Chondrocyte (in vitro differentiated cells): ENCODE measurements at regions not wholly inside any gene's neighbourhood (a gene's known extent, or its start where the extent isn't known, plus 50 kb on each side); places are given as distances from the start of the nearest gene placed in this dataset.

Source experiments
- DNase-seq: peaks from one replicate; pipeline ENCODE4 v3.0.0; 2021; ENCODE audit warnings: mixed read lengths, low spot score
- H3K27ac Mint-ChIP-seq: one replicate; pipeline ENCODE4 v1.8.0; 2021; ENCODE audit warnings: mild to moderate bottlenecking, moderate library complexity, mixed read lengths; ENCODE audit not compliant: unreplicated experiment
- H3K27me3 Mint-ChIP-seq: 2 replicates; pipeline ENCODE4 v1.8.0; 2021; ENCODE audit warnings: low read depth, mixed read lengths
- H3K36me3 Mint-ChIP-seq: 2 replicates; pipeline ENCODE4 v1.8.0; 2021; ENCODE audit warnings: low read depth, mixed read lengths
- H3K4me1 Mint-ChIP-seq: 2 replicates; pipeline ENCODE4 v1.8.0; 2021; ENCODE audit warnings: low read depth, mild to moderate bottlenecking, mixed read lengths
- H3K4me3 Mint-ChIP-seq: one replicate; pipeline ENCODE4 v1.8.0; 2021; ENCODE audit warnings: mild to moderate bottlenecking, moderate library complexity, mixed read lengths; ENCODE audit not compliant: unreplicated experiment
- H3K9me3 Mint-ChIP-seq: 2 replicates; pipeline ENCODE4 v1.8.0; 2021; ENCODE audit warnings: low read depth, mixed read lengths
- TF ChIP-seq, protein P1 (sequence below): fragments of 200-600 bp; sonication (generic); IDR thresholded peaks from 2 replicates; pipeline ENCODE4 v1.5.0; 2021; ENCODE audit warnings: antibody characterized with exemption, mild to moderate bottlenecking, moderate library complexity

DNA sequence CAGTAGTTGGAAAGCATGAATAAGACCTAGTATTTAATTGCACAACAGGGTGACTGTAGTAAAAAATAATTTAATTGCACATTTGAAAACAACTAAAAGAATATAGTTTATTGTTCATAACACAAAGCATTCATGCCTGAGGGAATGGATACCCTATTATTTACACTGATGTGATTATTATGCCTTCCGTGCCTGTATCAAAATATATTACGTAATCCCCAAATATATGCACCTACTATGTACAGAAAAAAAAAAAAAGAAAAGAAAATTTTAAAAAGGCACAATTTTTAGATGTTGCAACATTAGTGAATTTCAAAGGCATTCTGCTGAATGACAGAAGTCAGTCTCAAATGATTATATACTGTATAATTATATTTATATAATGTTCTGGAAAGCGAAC is 647.2 kb upstream of the BCHE start:
- no peaks in the 10 kb centered on the region for H3K36me3 Mint-ChIP-seq
- no peak overlapping the region for H3K27ac Mint-ChIP-seq
- H3K4me1 Mint-ChIP-seq = no peaks in the 10 kb centered on the region
- DNase-seq = no peak
- TF ChIP-seq, protein P1, sequence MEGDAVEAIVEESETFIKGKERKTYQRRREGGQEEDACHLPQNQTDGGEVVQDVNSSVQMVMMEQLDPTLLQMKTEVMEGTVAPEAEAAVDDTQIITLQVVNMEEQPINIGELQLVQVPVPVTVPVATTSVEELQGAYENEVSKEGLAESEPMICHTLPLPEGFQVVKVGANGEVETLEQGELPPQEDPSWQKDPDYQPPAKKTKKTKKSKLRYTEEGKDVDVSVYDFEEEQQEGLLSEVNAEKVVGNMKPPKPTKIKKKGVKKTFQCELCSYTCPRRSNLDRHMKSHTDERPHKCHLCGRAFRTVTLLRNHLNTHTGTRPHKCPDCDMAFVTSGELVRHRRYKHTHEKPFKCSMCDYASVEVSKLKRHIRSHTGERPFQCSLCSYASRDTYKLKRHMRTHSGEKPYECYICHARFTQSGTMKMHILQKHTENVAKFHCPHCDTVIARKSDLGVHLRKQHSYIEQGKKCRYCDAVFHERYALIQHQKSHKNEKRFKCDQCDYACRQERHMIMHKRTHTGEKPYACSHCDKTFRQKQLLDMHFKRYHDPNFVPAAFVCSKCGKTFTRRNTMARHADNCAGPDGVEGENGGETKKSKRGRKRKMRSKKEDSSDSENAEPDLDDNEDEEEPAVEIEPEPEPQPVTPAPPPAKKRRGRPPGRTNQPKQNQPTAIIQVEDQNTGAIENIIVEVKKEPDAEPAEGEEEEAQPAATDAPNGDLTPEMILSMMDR = no peak
- peaks cover 7% of the 10 kb centered on the region for H3K9me3 Mint-ChIP-seq
- H3K4me3 Mint-ChIP-seq = no peak overlapping the region
- H3K27me3 Mint-ChIP-seq = peaks cover 3% of the 10 kb centered on the region

DNA sequence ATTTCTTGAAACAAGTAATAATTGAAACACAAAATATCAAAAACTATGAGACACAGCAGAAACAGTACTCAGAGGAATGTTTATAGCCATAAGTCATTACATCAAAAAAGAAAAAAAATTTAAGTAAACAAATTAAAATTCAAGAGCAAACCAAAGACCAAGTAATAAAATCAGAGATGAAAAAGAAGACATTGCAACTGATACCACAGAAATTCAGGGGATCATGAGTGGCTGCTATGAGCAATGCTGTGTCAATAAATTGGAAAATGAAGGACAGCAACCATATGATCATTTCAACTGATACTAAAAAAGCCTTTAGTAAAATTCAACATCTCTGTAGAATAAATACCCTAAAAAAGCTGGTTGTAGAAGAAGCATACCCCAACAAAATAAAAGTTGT is 644.1 kb upstream of the BCHE start:
- Mint-ChIP-seq H3K9me3 (peaks cover 12% of the 10 kb centered on the region), H3K4me1 (no peaks in the 10 kb centered on the region), H3K27me3 (peaks cover 3% of the 10 kb centered on the region), H3K36me3 (no peaks in the 10 kb centered on the region), H3K27ac (no peak overlapping the region), H3K4me3 (no peak overlapping the region)
- no peak for DNase-seq
- TF ChIP-seq, protein P1 = no peak

DNA sequence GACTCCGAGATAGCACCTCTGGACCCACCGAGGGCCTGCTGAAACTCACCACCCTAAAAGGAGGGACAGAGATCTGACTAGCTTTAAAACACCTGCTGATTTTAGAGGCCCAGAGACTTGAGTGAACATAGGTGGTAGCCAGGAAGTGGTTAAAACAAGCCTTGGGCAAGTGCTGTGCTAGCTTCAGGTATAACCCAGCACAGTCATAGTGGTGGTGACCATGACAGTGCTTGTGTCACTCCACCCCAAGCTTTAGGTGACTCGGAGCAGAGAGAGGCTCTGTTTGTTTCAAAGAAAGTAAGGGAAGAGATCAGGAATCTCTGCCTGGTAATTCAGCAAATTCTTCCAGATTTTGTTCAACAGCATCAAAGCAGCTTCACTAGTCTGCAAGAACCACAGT is 641.1 kb upstream of the BCHE start:
- Mint-ChIP-seq H3K4me3 (no peak overlapping the region), H3K36me3 (no peaks in the 10 kb centered on the region), H3K9me3 (peaks cover 12% of the 10 kb centered on the region), H3K4me1 (no peaks in the 10 kb centered on the region), H3K27ac (no peak overlapping the region), H3K27me3 (peaks cover under 1% of the 10 kb centered on the region)
- DNase-seq = no peak
- TF ChIP-seq, protein P1 = no peak

DNA sequence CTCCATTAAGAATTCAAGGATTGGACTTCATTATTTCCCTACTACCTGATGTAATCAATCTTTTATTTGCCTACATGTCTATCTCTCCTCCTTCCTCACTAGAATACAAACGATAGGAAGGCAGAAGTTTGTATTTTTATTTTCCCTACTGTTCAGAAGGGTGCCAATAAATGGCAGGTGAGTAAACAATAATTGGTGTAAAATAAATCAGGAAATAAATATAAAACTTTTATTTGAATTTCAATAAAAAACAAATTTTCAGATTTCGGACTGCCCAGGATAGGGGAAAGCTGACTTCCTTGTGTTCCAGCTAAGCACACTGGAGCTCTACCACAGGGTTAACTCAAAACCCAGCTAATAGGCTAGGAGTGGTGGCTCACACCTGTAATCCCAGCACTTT is 636.3 kb upstream of the BCHE start:
- H3K9me3 Mint-ChIP-seq = no peaks in the 10 kb centered on the region
- no peak for DNase-seq
- H3K27me3 Mint-ChIP-seq = no peaks in the 10 kb centered on the region
- H3K4me3 Mint-ChIP-seq = no peak overlapping the region
- H3K4me1 Mint-ChIP-seq = no peaks in the 10 kb centered on the region
- no peak overlapping the region for H3K27ac Mint-ChIP-seq
- TF ChIP-seq, protein P1 = no peak
- H3K36me3 Mint-ChIP-seq = no peaks in the 10 kb centered on the region

DNA sequence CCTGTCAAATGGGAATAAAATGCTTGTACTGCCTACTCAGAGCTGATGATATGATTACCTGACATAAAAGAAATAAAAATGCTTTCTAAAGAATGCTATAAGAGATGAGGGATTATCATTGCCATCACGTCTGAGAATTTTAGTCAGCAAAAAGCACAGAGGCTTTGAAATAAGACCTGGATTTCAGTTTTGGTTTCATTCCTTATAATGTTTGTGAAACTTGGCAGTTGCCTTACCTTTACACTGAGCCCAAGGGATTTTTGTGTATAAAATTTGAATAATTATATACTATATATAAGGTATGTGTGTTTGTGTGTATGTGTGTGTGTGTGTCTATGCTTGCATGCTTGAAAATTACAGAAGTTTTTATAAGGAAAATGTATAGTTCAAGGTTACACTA is 634.8 kb upstream of the BCHE start:
- no peak overlapping the region for H3K4me3 Mint-ChIP-seq
- no peak overlapping the region for H3K27ac Mint-ChIP-seq
- no peaks in the 10 kb centered on the region for H3K36me3 Mint-ChIP-seq
- no peaks in the 10 kb centered on the region for H3K4me1 Mint-ChIP-seq
- no peak for DNase-seq
- no peaks in the 10 kb centered on the region for H3K27me3 Mint-ChIP-seq
- TF ChIP-seq, protein P1 = no peak
- no peaks in the 10 kb centered on the region for H3K9me3 Mint-ChIP-seq
